ENCODE measurements at regions not wholly inside any gene's neighbourhood (a gene's known extent, or its start where the extent isn't known, plus 50 kb on each side); places are given as distances from the start of the nearest gene placed in this dataset.

DNA sequence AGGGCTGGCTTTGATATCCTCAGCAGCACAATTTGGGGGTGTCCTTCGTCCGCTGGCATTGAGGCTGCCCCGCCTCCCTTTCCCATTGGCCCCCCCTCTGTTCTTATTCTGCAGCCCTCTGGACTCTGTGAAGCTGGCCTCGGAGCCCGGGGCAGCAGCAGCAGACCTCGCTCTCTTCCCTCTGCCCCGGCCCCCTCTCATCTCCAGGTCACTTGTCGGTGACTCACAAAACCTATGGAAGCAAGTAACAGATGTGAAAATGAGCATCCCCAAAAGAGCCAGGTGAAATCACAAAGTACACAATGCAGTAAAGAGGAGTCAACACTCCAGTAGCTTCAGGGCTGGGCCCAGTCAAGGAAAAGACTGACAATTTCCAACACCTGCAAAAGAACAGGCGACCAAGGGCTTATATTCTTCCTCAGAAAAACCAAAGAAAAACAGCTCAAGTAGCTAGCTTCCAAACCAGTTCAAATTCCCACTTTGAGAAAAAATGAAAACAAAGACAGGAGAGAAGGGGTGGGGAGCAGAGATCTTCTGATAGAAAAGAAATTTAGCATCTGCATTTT is 97.5 kb downstream of the ZNF608 start:
- H3K4me3 ChIP-seq (ENCODE audit: low read depth, low read length), result no peak overlapping the region
- DNase-seq (ENCODE audit: low read depth), result no peak
- in situ Hi-C loops (cut with HindIII; ENCODE audit: low sequenced_read_pairs), result no loop called here
- TF ChIP-seq, protein P1, sequence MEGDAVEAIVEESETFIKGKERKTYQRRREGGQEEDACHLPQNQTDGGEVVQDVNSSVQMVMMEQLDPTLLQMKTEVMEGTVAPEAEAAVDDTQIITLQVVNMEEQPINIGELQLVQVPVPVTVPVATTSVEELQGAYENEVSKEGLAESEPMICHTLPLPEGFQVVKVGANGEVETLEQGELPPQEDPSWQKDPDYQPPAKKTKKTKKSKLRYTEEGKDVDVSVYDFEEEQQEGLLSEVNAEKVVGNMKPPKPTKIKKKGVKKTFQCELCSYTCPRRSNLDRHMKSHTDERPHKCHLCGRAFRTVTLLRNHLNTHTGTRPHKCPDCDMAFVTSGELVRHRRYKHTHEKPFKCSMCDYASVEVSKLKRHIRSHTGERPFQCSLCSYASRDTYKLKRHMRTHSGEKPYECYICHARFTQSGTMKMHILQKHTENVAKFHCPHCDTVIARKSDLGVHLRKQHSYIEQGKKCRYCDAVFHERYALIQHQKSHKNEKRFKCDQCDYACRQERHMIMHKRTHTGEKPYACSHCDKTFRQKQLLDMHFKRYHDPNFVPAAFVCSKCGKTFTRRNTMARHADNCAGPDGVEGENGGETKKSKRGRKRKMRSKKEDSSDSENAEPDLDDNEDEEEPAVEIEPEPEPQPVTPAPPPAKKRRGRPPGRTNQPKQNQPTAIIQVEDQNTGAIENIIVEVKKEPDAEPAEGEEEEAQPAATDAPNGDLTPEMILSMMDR (IDR thresholded peaks at IDR 0.05; ENCODE audit: low read depth, low read length, missing control alignments), result no peak

DNA sequence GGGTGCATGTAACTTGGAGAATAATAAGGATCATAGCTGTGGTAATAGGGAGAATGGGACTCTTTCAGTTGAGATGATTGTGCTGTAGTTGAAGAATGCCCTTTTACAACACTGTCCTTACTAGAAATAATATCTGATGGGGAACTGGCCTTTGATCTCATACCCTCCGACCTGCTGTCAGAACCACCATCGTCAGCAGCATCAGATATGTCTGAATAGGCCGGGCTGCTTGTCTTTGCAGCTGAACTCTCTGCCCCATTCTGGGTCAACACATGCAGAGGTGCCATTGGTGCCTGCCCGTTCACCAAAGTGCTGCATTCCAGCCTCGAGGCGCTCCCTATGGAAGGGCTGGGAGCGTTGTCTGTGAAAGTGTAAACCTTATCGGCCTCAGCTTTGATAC is 99.1 kb downstream of the ZNF608 start:
- H3K4me3 ChIP-seq (ENCODE audit: low read depth, low read length), result no peak overlapping the region
- in situ Hi-C loops (cut with HindIII; ENCODE audit: low sequenced_read_pairs), result no loop called here
- TF ChIP-seq, protein P1 (IDR thresholded peaks at IDR 0.05; ENCODE audit: low read depth, low read length, missing control alignments), result no peak
- no peak for DNase-seq (ENCODE audit: low read depth)

DNA sequence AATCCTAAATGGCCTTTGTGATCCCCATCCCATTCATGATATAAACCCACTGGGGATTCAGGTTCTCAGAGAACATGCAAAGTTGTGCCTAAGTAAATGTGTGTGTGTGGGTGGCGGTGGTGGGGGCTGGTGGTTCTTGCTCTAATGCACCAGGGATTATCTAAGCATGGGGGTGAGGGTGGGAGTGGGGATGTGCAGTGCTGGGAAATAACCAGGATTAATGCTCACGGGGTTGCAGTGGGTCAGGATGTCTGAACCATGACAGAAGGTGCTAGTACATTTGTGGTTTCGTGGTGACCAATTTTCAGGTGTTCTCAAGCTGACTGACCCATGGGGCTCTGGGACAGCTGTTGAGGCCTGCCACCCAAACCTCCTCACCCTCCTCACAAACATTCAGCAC is 101.0 kb downstream of the ZNF608 start:
- in situ Hi-C loops (cut with HindIII; ENCODE audit: low sequenced_read_pairs), result no loop called here
- no peak for DNase-seq (ENCODE audit: low read depth)
- TF ChIP-seq, protein P1 (IDR thresholded peaks at IDR 0.05; ENCODE audit: low read depth, low read length, missing control alignments), result no peak
- H3K4me3 ChIP-seq (ENCODE audit: low read depth, low read length), result no peak overlapping the region

DNA sequence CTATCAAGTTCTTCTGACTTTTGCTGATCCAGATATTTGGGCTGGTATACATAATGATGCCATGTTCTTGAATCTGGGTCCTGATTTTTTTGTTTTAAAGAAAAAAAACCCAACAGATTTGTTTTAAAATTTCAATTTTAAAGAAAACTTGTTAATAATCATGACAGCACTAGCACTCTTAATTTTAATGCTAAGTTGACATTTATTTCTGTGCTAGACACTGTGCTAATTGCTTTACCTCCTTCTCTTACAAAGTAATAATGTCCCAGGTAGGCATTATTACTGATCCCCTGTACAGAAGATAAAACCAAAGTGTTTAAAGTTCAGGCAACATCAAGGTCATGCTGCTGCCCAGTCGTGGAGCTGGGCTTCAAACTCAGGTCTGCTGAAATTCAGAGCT is 101.9 kb downstream of the ZNF608 start:
- in situ Hi-C loops (cut with HindIII; ENCODE audit: low sequenced_read_pairs), result no loop called here
- DNase-seq (ENCODE audit: low read depth), result no peak
- TF ChIP-seq, protein P1 (IDR thresholded peaks at IDR 0.05; ENCODE audit: low read depth, low read length, missing control alignments), result no peak
- no peak overlapping the region for H3K4me3 ChIP-seq (ENCODE audit: low read depth, low read length)

DNA sequence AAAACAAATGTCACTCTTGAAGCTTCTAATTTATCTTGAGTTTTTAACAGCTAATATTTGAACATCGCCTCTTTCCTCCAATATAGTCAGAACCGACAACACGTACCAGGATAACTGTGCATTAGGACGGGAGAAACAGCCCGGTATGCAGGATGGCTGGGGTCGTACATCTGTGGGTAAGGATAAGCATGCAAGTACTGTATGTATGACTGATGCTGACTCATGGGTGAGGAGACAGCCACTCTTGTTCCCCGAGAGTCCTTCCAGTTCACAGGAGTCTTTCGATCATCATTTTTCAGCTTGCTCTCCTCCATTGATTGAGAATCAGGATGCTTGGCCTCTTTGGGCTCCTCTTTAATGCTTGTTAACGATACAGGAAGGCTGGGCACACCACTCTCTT is 102.3 kb downstream of the ZNF608 start:
- no peak for DNase-seq (ENCODE audit: low read depth)
- H3K4me3 ChIP-seq (ENCODE audit: low read depth, low read length), result no peak overlapping the region
- TF ChIP-seq, protein P1 (IDR thresholded peaks at IDR 0.05; ENCODE audit: low read depth, low read length, missing control alignments), result no peak
- in situ Hi-C loops (cut with HindIII; ENCODE audit: low sequenced_read_pairs), result no loop called here

DNA sequence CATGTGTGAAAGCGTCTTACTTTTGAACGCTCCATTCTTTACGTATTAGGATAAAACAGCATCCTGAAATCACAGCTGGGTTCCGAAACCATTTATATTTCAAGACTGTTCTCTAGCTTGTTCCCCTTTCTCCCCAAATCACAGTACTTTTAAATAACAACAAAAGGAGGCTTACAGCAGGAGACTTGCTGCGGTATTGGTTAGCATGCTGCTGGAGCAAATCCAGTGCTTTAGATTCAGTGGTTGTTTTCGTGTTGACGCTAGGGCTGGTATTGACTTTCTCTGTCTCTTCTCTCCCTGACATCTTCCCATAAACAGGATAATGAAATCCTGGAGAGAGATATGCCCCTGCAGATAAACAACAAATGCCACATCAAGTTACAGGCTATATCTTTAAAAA is 103.1 kb downstream of the ZNF608 start:
- no peak overlapping the region for H3K4me3 ChIP-seq (ENCODE audit: low read depth, low read length)
- TF ChIP-seq, protein P1 (IDR thresholded peaks at IDR 0.05; ENCODE audit: low read depth, low read length, missing control alignments), result no peak
- DNase-seq (ENCODE audit: low read depth), result no peak
- in situ Hi-C loops (cut with HindIII; ENCODE audit: low sequenced_read_pairs), result no loop called here

DNA sequence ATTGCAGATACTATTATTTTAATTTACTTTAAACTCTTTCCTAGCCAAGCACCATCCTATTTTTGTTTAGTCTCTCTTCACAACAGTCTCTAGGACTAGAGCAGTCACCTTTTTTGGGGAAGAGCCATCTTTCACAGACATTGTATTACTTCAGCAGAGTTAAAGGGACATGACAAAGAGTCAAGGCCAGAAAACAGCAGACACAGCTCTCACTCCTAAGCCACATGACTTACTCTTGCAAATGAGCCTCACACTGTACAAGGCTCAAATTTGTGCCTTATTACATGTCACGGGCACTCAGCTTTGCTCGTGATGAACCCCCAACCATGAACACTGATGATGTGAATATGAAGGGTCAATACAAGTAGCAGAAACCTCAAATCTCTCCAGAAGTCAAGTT is 104.3 kb downstream of the ZNF608 start:
- TF ChIP-seq, protein P1 (IDR thresholded peaks at IDR 0.05; ENCODE audit: low read depth, low read length, missing control alignments), result no peak
- no peak for DNase-seq (ENCODE audit: low read depth)
- in situ Hi-C loops (cut with HindIII; ENCODE audit: low sequenced_read_pairs), result no loop called here
- no peak overlapping the region for H3K4me3 ChIP-seq (ENCODE audit: low read depth, low read length)
